ENCODE measurements at regions not wholly inside any gene's neighbourhood (a gene's known extent, or its start where the extent isn't known, plus 50 kb on each side); places are given as distances from the start of the nearest gene placed in this dataset.

- peak; percentile 11 for DNase-seq
Observed at GRCh38 chr12:98227162-98227561, 288.2 kb upstream of the TMPO start.

DNA sequence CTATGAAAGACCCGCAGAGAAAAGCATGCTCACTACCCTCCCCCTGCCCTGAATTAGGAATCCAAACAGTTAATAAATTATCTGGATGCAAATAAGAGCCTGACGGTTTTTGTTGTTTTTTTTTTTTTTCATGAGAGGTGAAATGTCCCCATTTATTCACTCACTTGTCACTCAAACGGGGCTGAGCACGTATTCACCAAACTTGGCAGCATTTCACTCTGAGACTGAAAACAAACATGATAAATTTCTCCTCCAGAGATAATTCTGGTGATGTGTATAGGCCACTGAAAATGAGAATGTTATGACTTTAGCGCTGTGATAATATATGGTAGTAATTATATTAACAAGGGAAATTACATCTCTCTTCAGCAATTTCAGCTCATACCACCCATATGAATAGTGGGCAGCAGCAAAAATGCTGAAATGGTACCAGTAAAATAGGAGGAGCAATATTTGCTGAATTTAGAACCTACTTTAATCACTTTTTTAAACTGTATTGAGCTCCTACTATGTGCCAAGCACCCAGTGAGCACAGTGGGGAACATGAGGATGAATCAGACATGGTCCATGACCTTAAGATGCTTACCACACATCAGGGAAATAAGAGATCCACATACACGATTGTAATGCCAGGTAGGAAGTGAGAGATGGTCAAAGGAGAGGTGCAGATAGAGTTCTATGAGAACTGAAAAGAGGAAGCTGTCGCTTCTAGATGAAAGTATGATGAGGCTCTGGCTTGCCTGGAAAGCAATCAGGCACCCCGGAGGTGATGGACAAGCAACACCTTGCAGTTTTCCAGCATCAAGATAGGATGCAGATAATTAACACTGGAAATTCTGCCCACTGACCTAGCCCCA lies 286.5 kb upstream of the TMPO start:
- peak; percentile 90 for DNase-seq

GRCh38 chr12:98229540-98229924 lies 285.9 kb upstream of the TMPO start:
- DNase-seq: no peak

GRCh38 chr12:98232753-98233390 lies 282.5 kb upstream of the TMPO start:
- no peak for DNase-seq

DNA sequence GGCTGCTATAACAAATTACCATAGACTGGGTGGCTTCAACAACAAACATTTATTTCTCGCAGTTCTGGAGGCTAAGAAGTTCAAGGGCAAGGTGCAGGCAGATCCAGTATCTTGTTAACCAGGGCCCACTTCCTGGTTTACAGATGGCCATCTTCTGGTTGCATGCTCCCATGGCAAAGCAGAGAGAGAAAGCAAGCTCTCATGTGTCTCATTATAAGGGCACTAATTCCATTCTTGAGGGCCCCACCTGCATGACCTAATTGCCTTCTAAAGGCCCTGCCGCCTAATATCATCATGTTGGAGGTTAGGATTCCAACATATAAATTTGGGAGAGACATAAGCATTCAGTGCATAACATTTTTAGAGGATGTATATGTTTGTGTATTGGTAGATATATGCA lies 280.1 kb upstream of the TMPO start:
- no peak for DNase-seq

DNA sequence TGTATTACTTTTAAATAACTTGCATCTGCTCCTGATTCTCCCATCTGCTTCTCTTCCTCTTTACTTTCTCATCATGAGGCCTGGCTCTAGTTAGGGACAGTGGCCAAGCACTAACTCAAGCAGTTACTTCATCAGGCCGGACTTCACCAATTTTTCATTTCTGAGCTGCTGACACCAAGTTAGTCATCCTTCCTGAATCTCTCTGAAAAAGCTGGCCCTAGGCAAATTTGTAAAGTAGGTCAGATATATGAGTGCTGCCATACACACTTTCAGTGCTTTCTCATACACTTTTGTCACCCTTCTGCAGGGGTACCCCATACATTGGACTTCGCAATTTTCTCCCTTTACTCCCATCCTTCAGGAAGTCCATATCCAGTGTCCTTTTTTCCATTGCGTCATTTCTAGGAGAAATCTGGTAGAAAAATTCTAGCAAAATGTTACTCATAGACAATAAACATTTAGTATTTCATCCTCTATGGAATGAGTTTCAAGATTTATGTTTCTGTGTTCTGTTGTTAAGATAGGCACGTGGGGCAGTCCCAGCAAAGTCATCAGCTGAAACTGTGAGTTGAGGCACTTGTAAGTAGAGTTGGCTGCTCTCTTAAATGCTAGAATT lies 276.8 kb upstream of the TMPO start:
- DNase-seq: no peak

DNA sequence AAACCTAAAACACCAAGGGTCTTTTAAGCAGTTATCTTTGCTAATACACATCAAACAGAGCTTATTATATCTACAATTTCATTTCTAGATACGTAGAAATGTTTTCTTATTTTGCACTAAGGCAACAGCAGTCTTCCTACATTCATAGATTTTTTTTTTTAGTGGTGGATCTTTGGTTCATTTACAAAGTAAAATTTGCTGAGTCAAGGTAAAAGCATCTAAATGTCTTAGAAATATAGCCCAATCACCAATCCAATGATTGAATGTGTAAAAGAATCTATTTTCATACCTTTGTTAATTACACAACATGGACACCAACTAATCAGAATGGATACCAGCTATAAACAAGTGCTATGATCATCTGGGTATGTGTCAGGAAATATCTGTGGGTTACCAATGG lies 272.2 kb upstream of the TMPO start:
- DNase-seq: no peak

DNA sequence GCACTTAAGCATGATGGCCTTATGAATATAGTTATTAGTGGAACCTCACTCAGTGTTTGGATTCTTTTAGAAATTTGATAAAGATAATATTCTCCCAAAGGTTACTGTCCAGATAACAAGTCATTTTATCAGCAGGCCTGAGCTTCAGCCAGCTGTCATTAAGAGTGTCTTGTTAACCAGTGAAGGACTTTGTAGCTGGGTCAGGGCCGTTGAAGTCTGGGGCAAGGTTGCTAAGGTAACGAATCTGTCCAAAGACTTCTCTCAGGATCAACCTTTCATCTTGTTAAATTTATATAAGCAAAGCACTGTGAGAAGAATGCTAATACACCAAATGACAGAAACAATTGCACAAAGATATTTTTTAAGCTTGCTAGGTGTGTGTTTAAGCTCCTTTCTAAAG lies 271.3 kb upstream of the TMPO start:
- DNase-seq: no peak

- peak; percentile 85 for DNase-seq
Observed at GRCh38 chr12:98253207-98254037, 262.0 kb upstream of the TMPO start.

DNA sequence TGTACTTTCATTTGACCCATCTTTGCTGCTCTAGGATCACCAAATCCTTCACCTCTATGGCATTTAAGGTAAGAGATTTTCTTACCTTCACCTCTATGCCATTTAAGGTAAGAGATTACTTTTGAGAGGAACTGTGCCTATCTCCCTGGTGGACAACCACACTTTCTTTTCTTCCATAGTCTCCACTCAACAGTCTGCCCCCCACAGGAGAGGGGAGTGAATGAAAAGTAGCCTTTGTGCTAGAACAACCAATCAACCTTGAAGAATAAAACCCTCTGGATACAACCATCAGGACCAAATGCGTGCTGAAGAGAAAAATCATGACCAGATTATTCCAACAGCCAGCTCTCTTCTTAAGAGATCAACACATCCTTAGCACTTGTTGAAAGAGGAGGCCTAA lies 258.6 kb upstream of the TMPO start:
- DNase-seq: no peak

DNA sequence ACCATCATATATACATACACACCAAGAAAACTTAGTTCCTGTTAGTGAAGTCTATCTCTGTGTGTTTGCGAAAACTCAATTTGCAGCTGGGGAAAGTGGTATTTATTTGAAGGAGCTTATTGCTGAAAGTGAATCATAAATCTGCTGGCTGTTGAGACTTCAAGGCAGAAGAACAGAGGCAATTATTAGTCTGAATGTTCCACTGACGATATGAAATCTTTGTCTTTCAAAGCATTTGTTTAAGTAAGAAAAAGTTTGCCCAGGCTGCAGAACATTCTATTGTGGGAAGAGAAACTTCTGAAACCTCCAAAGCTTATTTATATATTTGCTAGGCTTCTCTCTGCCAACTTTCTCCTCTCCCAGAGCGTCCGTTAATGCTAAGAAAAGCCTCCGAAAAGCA lies 255.7 kb upstream of the TMPO start:
- no peak for DNase-seq

- no peak for DNase-seq
Observed at GRCh38 chr12:98260276-98260675, 255.1 kb upstream of the TMPO start.

DNA sequence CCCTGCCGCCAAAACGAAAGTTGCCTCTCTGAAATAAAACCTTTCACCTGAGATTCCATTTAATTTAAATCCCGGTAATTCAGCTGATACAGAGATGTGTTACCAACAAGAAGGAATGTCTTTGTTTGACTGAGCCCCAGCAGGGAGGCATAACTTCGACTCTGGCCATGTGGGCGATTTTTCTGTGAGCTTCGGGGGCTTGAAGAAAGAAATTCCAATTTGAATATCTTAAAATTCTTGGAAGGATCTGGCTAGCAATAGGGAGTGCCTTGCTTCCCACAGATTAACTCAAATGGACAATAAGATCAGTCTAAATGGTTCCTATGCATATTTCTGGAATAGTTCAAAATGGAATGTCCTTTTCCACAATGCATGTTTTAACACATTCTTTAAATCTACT lies 252.5 kb upstream of the TMPO start:
- no peak for DNase-seq

- DNase-seq: no peak
Observed at GRCh38 chr12:98274430-98275130, 240.8 kb upstream of the TMPO start.

DNA sequence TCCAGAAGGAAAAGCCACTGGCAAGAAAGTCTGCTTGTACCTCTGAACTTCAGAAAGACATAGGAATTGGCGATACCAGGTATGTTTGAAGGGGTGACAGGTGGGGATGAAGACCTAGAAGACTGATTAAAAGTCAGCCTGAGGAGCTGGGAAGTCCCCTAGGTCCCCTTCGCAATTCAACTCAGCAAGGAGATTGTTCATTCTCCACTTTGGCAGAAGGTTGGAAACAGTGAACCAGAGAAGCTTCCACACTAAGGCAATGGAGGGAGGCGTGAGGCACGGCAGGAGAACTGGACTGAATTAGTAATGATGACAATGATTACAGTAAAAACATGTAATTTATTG lies 240.3 kb upstream of the TMPO start:
- DNase-seq: no peak

DNA sequence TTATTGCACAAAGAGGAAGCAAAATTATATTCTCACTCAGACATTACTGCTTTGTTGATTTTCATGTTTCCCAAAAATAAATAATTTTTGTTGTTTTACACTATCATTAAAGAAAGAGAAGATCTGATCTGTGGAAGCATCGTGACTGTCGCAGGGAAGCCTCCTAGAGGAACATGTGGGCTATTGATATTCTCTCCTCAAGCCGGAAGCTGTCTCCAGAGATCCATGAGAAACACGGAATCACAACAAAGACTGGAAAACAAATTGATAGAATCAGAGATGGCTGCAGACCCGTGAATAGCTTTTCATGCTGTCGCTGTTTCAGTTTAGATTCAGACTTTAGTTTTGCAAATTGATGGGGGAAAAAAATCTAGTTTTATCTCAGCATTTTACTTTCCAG lies 235.2 kb upstream of the TMPO start:
- no peak for DNase-seq

GRCh38 chr12:98280621-98281020 lies 234.8 kb upstream of the TMPO start:
- DNase-seq: no peak

- no peak for DNase-seq
Observed at GRCh38 chr12:98291828-98292227, 223.6 kb upstream of the TMPO start.

- DNase-seq: no peak
Observed at GRCh38 chr12:98294051-98294805, 221.2 kb upstream of the TMPO start.

DNA sequence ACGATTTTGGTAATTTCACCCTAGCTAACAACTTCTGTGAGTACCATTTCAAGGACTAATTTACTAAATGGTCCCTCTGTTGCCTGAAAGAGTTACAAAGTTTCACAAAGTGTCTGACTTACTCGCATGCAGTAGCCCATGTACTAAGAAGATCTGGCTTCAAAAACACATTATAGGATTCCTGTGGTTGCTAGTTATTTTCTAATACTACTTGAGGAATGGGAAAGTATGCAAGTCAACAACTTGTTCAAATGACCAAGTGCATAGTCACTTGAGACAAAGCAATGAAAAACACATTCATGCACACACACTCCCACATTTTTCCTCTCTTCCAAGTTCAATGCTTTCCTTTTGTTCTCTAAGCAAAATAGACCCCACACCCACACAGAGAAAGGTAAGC lies 219.7 kb upstream of the TMPO start:
- no peak for DNase-seq

DNA sequence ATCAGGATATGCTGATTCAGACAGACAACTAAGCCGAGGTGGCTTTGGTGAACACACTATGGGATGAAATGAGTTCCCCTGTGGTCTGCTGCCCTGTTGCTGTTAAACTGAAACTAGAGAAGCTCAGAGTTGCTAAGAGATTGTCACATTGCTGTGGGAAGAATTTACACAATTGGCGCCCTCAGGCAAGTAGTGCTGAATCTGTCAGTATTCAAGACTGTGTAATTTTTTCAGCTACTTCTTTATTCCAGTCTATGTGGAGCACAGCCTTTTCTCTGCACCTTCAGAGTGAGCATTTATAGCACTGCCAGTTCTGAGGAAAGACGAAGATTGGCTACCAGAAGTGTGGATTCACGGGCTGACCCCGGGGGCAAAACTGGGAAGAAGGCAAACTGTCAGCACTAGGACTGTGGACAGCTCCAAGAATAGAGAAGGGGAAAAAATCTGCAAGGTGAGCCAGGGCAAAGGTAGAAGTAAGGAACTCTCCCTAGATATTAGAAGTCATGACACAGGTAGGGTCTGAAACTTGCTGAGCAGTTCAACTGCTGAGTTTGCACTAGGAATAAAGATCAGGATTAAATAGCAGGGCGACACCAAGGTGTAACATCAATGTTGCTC lies 218.8 kb upstream of the TMPO start:
- no peak for DNase-seq

- no peak for DNase-seq
Observed at GRCh38 chr12:98297538-98297937, 217.9 kb upstream of the TMPO start.

Measured in NCI-H1105 treated with DMSO at 0.1 percent for 48 hours (cell line).